H9 (cell line): ENCODE measurements at regions not wholly inside any gene's neighbourhood (a gene's known extent, or its start where the extent isn't known, plus 50 kb on each side); places are given as distances from the start of the nearest gene placed in this dataset.

ENCODE experiments used
- DNase-seq: peaks from one replicate; pipeline ENCODE4 v3.0.0-alpha.2; 2017
- H2AFZ ChIP-seq: one replicate; pipeline ENCODE4 v1.6.1; 2013; ENCODE audit warnings: mild to moderate bottlenecking, low read length, control low read depth, moderate library complexity
- H2AK5ac ChIP-seq: 2 replicates; pipeline ENCODE4 v1.6.1; 2013; ENCODE audit warnings: low read length, control low read depth, mixed read lengths; ENCODE audit not compliant: insufficient read length
- H2BK120ac ChIP-seq: one replicate; pipeline ENCODE4 v1.6.1; 2013; ENCODE audit warnings: low read depth, mild to moderate bottlenecking, low read length, control low read depth, inconsistent platforms; ENCODE audit not compliant: poor library complexity, severe bottlenecking
- H2BK12ac ChIP-seq: 2 replicates; pipeline ENCODE4 v1.6.1; 2013; ENCODE audit warnings: low read length, control low read depth, mixed read lengths, low read depth; ENCODE audit not compliant: insufficient read length
- H2BK15ac ChIP-seq: 2 replicates; pipeline ENCODE4 v1.6.1; 2013; ENCODE audit warnings: low read depth, low read length, control low read depth
- H2BK20ac ChIP-seq: one replicate; pipeline ENCODE4 v1.6.1; 2013; ENCODE audit warnings: low read depth, mild to moderate bottlenecking, low read length, control low read depth, inconsistent platforms; ENCODE audit not compliant: poor library complexity, severe bottlenecking
- H2BK5ac ChIP-seq: 2 replicates; pipeline ENCODE4 v1.6.1; 2013; ENCODE audit warnings: low read length, control low read depth, mixed read lengths; ENCODE audit not compliant: insufficient read length
- H3K14ac ChIP-seq: 2 replicates; pipeline ENCODE4 v1.6.1; 2013; ENCODE audit warnings: low read length, control low read depth; ENCODE audit not compliant: insufficient read depth
- H3K18ac ChIP-seq: 2 replicates; pipeline ENCODE4 v1.6.1; 2013; ENCODE audit warnings: low read depth, mild to moderate bottlenecking, mixed read lengths, low read length, control low read depth; ENCODE audit not compliant: insufficient read length
- H3K23ac ChIP-seq: 2 replicates; pipeline ENCODE4 v1.6.1; 2013; ENCODE audit warnings: low read length, control low read depth, mixed read lengths, low read depth; ENCODE audit not compliant: insufficient read length
- H3K23me2 ChIP-seq: 2 replicates; pipeline ENCODE4 v1.6.1; 2013; ENCODE audit warnings: low read depth, mild to moderate bottlenecking, mixed read lengths, low read length, control low read depth; ENCODE audit not compliant: insufficient read length, poor library complexity, severe bottlenecking
- H3K27ac ChIP-seq: 2 replicates; pipeline ENCODE4 v1.5.1; 2013; ENCODE audit warnings: low read length, control low read depth, mixed read lengths, low read depth; ENCODE audit not compliant: insufficient read length
- H3K27me3 ChIP-seq: 2 replicates; pipeline ENCODE4 v1.6.1; 2013; ENCODE audit warnings: low read length, control low read depth, inconsistent platforms; ENCODE audit not compliant: insufficient read depth
- H3K4ac ChIP-seq: 2 replicates; pipeline ENCODE4 v1.6.1; 2013; ENCODE audit warnings: low read depth, mild to moderate bottlenecking, control low read depth, inconsistent platforms, low read length, moderate library complexity
- H3K4me1 ChIP-seq: 2 replicates; pipeline ENCODE4 v1.6.1; 2013; ENCODE audit warnings: low read length, control low read depth, inconsistent platforms; ENCODE audit not compliant: insufficient read depth
- H3K4me2 ChIP-seq: 2 replicates; pipeline ENCODE4 v1.6.1; 2013; ENCODE audit warnings: low read length, control low read depth, mixed read lengths; ENCODE audit not compliant: insufficient read length, insufficient read depth
- H3K56ac ChIP-seq: 2 replicates; pipeline ENCODE4 v1.6.1; 2013; ENCODE audit warnings: low read depth, mild to moderate bottlenecking, mixed read lengths, low read length, control low read depth; ENCODE audit not compliant: insufficient read length
- H3K79me1 ChIP-seq: 2 replicates; pipeline ENCODE4 v1.6.1; 2013; ENCODE audit warnings: low read depth, mild to moderate bottlenecking, moderate library complexity, low read length, control low read depth, inconsistent platforms; ENCODE audit not compliant: insufficient read depth, poor library complexity, severe bottlenecking
- H3K79me2 ChIP-seq: 2 replicates; pipeline ENCODE4 v1.6.1; 2013; ENCODE audit warnings: low read length, control low read depth, inconsistent platforms; ENCODE audit not compliant: insufficient read depth
- H3K9ac ChIP-seq: 2 replicates; pipeline ENCODE4 v1.6.1; 2013; ENCODE audit warnings: low read length, control low read depth, mixed read lengths; ENCODE audit not compliant: insufficient read length; ENCODE audit errors: extremely low read depth
- H3K9me3 ChIP-seq: one replicate; pipeline ENCODE4 v1.6.1; 2013; ENCODE audit warnings: low read depth, low read length, inconsistent platforms; ENCODE audit not compliant: control insufficient read depth
- H3T11ph ChIP-seq: one replicate; pipeline ENCODE4 v1.6.1; 2013; ENCODE audit warnings: mild to moderate bottlenecking, low read length, control low read depth, inconsistent platforms
- H4K20me1 ChIP-seq: one replicate; pipeline ENCODE4 v1.6.1; 2013; ENCODE audit not compliant: control insufficient read depth, insufficient read length, insufficient read depth
- H4K5ac ChIP-seq: 2 replicates; pipeline ENCODE4 v1.6.1; 2013; ENCODE audit warnings: low read depth, mild to moderate bottlenecking, mixed read lengths, low read length, control low read depth; ENCODE audit not compliant: insufficient read length
- H4K8ac ChIP-seq: replicated peaks from 2 replicates; pipeline ENCODE4 v1.6.1; 2013; ENCODE audit warnings: low read length, control low read depth, mixed read lengths, low read depth; ENCODE audit not compliant: insufficient read length
- H4K91ac ChIP-seq: 2 replicates; pipeline ENCODE4 v1.6.1; 2013; ENCODE audit warnings: low read depth, mild to moderate bottlenecking, moderate library complexity, mixed read lengths, low read length, control low read depth; ENCODE audit not compliant: insufficient read length
- H3K27ac Mint-ChIP-seq, 3 experiments: 2 replicates in 2 of 3; 3 replicates in 1 of 3; pipeline ENCODE4 v1.8.0; 2020 to 2021; ENCODE audit warnings: mixed read lengths in 3 of 3, mild to moderate bottlenecking in 1 of 3, moderate library complexity in 1 of 3
- H3K27me3 Mint-ChIP-seq: 2 replicates; pipeline ENCODE4 v1.8.0; 2021; ENCODE audit warnings: low read depth, mild to moderate bottlenecking, moderate library complexity, mixed read lengths
- H3K36me3 Mint-ChIP-seq, 3 experiments: 2 replicates in 2 of 3; 3 replicates in 1 of 3; pipeline ENCODE4 v1.8.0; 2020 to 2021; ENCODE audit warnings: low read depth in 3 of 3, mixed read lengths in 3 of 3; ENCODE audit not compliant: insufficient read depth in 1 of 3
- H3K4me1 Mint-ChIP-seq, 2 experiments: 2 replicates each; pipeline ENCODE4 v1.8.0; 2020; ENCODE audit warnings: mixed read lengths in 2 of 2
- H3K4me3 Mint-ChIP-seq, 2 experiments: 2 replicates in 1 of 2; 3 replicates in 1 of 2; pipeline ENCODE4 v1.8.0; 2020 to 2021; ENCODE audit warnings: mild to moderate bottlenecking in 2 of 2, mixed read lengths in 2 of 2, moderate library complexity in 1 of 2
- H3K9me3 Mint-ChIP-seq, 2 experiments: 2 replicates in 1 of 2; 3 replicates in 1 of 2; pipeline ENCODE4 v1.8.0; 2020; ENCODE audit warnings: mild to moderate bottlenecking in 2 of 2, mixed read lengths in 2 of 2, moderate library complexity in 1 of 2
- WGBS: extraction: QIAGEN DNeasy Blood & Tissue Kit; methylation state at CpG from one replicate; pipeline ENCODE4 v1.1.7; 2013; ENCODE audit warnings: missing lambda C conversion rate, low lambda C conversion rate, mixed read lengths; ENCODE audit not compliant: insufficient read length; ENCODE audit errors: extremely low coverage; 5-methylcytosine and 5-hydroxymethylcytosine counted together
- TF ChIP-seq, protein P1 (sequence below): fragments of 200-600 bp; sonication (generic); conservative IDR thresholded peaks from 3 replicates; pipeline ENCODE4 v1.8.0; 2021; ENCODE audit warnings: antibody characterized with exemption, mild to moderate bottlenecking

DNA sequence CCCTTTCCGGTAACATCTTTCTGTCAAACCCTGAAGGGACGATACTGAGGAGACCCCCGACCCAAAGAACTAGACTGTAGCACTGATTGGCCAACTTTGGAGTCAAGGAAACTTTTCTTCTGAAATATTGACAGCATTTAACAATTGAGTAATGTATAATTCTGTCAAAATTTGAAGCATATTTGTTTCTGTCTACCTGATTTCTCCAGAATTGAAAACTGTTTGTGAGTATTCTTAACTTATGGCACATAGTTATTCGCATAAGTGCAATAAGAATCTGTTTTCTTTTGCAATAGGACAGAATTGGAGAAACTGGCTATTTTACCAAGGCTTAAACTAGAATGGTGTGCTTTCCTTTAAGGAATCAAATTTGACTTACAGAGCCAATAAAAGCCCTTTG, 267.1 kb upstream of the FOXN3 start:
- H3K9me3 ChIP-seq, result no peaks in the 10 kb centered on the region
- no peak overlapping the region for H2BK12ac ChIP-seq
- no peak overlapping the region for H3K14ac ChIP-seq
- H2BK20ac ChIP-seq, result no peak overlapping the region
- H4K5ac ChIP-seq, result no peak overlapping the region
- Mint-ChIP-seq H3K4me1 (no peaks in the 10 kb centered on the region), H3K27me3 (peaks cover 4% of the 10 kb centered on the region), H3K36me3 (peaks cover 5 to 17% (median 9%) of the 10 kb centered on the region in 3 experiments; a peak in 6 of 7 replicates), H3K4me3 (no peak overlapping the region), H3K9me3 (peaks cover 20 to 28% of the 10 kb centered on the region in 2 experiments), H3K27ac (no peak overlapping the region)
- H3K27me3 ChIP-seq, result no peaks in the 10 kb centered on the region
- H2AK5ac ChIP-seq, result no peak overlapping the region
- H3K56ac ChIP-seq, result no peak overlapping the region
- no peak overlapping the region for H3K9ac ChIP-seq
- H3T11ph ChIP-seq, result no peak overlapping the region
- no peak overlapping the region for H2BK15ac ChIP-seq
- H4K20me1 ChIP-seq, result no peaks in the 10 kb centered on the region
- TF ChIP-seq, protein P1, sequence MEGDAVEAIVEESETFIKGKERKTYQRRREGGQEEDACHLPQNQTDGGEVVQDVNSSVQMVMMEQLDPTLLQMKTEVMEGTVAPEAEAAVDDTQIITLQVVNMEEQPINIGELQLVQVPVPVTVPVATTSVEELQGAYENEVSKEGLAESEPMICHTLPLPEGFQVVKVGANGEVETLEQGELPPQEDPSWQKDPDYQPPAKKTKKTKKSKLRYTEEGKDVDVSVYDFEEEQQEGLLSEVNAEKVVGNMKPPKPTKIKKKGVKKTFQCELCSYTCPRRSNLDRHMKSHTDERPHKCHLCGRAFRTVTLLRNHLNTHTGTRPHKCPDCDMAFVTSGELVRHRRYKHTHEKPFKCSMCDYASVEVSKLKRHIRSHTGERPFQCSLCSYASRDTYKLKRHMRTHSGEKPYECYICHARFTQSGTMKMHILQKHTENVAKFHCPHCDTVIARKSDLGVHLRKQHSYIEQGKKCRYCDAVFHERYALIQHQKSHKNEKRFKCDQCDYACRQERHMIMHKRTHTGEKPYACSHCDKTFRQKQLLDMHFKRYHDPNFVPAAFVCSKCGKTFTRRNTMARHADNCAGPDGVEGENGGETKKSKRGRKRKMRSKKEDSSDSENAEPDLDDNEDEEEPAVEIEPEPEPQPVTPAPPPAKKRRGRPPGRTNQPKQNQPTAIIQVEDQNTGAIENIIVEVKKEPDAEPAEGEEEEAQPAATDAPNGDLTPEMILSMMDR, result no peak
- H3K79me2 ChIP-seq, result no peaks in the 10 kb centered on the region
- H4K91ac ChIP-seq, result no peak overlapping the region
- H3K23ac ChIP-seq, result no peak overlapping the region
- WGBS, result no CpG with 5 or more reads among the region's 4 CpGs
- no peak overlapping the region for H3K4ac ChIP-seq
- no peaks in the 10 kb centered on the region for H3K4me1 ChIP-seq
- no peak overlapping the region for H2AFZ ChIP-seq
- H4K8ac ChIP-seq, result no peak overlapping the region
- no peak overlapping the region for H3K4me2 ChIP-seq
- no peak for DNase-seq
- no peak overlapping the region for H3K18ac ChIP-seq
- H3K23me2 ChIP-seq, result no peaks in the 10 kb centered on the region
- H2BK5ac ChIP-seq, result no peak overlapping the region
- no peak overlapping the region for H3K27ac ChIP-seq
- no peaks in the 10 kb centered on the region for H3K79me1 ChIP-seq
- no peak overlapping the region for H2BK120ac ChIP-seq
